ENCODE measurements at regions not wholly inside any gene's neighbourhood (a gene's known extent, or its start where the extent isn't known, plus 50 kb on each side); places are given as distances from the start of the nearest gene placed in this dataset.

- Histone ChIP-seq H3K27me3 (ENCODE audit: control insufficient read depth, insufficient read depth, low read length) (no peaks in the 10 kb centered on the region), H3K4me1 (ENCODE audit: control insufficient read depth, insufficient read depth, low read length) (no peaks in the 10 kb centered on the region), H3K9ac (ENCODE audit: low read length) (no peak overlapping the region), H3K4me3 (ENCODE audit: low read length) (no peak overlapping the region), H3K36me3 (ENCODE audit: control insufficient read depth, insufficient read depth, low read length) (no peaks in the 10 kb centered on the region), H3K9me3 (ENCODE audit: control insufficient read depth, low read length) (no peaks in the 10 kb centered on the region)
These were observed 568.4 kb downstream of the REEP3 start for GRCh38 chr10:64089648-64090047.

- H3K9me3 ChIP-seq (ENCODE audit: control insufficient read depth, low read length), result no peaks in the 10 kb centered on the region
- H3K4me3 ChIP-seq (ENCODE audit: low read length), result no peak overlapping the region
- H3K27me3 ChIP-seq (ENCODE audit: control insufficient read depth, insufficient read depth, low read length), result no peaks in the 10 kb centered on the region
- no peak overlapping the region for H3K9ac ChIP-seq (ENCODE audit: low read length)
- H3K36me3 ChIP-seq (ENCODE audit: control insufficient read depth, insufficient read depth, low read length), result no peaks in the 10 kb centered on the region
- H3K4me1 ChIP-seq (ENCODE audit: control insufficient read depth, insufficient read depth, low read length), result no peaks in the 10 kb centered on the region
These were observed 569.7 kb downstream of the REEP3 start for GRCh38 chr10:64090865-64091264.

DNA sequence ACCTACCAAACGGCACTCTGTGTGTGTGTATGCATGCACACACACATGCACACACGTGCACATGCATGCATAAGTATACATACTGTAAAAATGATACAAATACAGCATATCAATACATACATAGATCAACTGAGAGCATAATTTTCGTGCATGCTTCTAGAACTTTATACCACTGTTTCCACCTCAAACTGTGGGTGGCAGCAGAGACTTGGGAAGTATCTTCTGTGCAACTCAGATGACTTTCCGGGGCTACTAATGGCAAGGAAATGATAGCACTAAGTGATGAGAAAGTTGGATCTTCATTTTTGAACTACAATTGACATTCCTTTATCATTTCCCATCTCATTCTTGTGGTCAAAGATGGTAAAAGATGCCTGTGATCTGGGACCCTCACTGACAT lies 570.7 kb downstream of the REEP3 start:
- Histone ChIP-seq H3K27me3 (ENCODE audit: control insufficient read depth, insufficient read depth, low read length) (no peaks in the 10 kb centered on the region), H3K36me3 (ENCODE audit: control insufficient read depth, insufficient read depth, low read length) (no peaks in the 10 kb centered on the region), H3K9me3 (ENCODE audit: control insufficient read depth, low read length) (no peaks in the 10 kb centered on the region), H3K9ac (ENCODE audit: low read length) (no peak overlapping the region), H3K4me1 (ENCODE audit: control insufficient read depth, insufficient read depth, low read length) (no peaks in the 10 kb centered on the region), H3K4me3 (ENCODE audit: low read length) (no peak overlapping the region)

DNA sequence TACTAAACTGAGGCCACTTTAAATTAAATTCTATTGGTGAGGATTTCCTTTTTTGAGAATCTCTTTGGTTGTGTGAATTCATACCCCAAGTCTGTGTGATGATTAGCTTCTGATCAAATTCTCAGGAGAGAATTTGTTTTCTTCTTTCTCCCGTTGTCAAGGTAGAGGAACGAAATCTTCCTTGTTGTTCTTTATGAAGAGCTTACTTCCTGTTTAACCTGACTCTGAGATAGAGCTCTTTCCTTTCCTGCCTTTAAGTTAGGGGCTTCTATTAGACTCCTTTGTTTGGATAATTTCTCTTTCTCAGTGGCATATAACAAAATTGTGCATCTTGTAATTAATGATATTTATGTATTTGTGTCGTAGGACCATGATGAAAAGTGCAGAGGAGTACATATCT lies 572.1 kb downstream of the REEP3 start:
- Histone ChIP-seq H3K4me1 (ENCODE audit: control insufficient read depth, insufficient read depth, low read length) (no peaks in the 10 kb centered on the region), H3K9ac (ENCODE audit: low read length) (no peak overlapping the region), H3K4me3 (ENCODE audit: low read length) (no peak overlapping the region), H3K9me3 (ENCODE audit: control insufficient read depth, low read length) (no peaks in the 10 kb centered on the region), H3K27me3 (ENCODE audit: control insufficient read depth, insufficient read depth, low read length) (no peaks in the 10 kb centered on the region), H3K36me3 (ENCODE audit: control insufficient read depth, insufficient read depth, low read length) (no peaks in the 10 kb centered on the region)

DNA sequence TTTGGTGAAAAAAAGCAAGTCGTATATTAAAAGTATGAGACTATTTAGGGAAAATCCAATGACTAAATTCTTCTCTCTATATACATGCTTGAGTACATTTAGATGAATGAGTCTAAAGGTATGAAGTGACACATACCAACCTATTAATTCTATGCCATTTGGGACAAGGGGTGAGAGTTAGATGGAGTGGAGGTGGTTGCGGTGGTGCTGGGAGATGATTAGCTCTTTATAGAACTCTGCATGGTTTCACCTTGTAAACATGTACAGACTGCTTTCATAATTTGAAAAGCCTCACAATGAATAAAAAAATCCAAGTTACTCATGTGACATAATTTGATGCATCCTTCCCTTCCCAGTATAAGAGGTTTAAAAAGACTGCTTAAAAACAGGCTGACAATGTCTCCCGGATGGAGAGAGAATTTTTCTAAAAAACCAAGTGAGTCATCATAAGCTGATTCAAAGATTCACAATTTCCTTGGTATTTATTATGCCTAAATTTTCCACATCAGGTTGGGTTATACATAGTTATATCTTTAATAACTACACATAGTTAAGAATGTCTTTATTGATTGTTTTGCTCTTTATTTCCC lies 572.8 kb downstream of the REEP3 start:
- no peaks in the 10 kb centered on the region for H3K4me1 ChIP-seq (ENCODE audit: control insufficient read depth, insufficient read depth, low read length)
- H3K9ac ChIP-seq (ENCODE audit: low read length), result no peak overlapping the region
- no peak overlapping the region for H3K4me3 ChIP-seq (ENCODE audit: low read length)
- H3K36me3 ChIP-seq (ENCODE audit: control insufficient read depth, insufficient read depth, low read length), result no peaks in the 10 kb centered on the region
- no peaks in the 10 kb centered on the region for H3K27me3 ChIP-seq (ENCODE audit: control insufficient read depth, insufficient read depth, low read length)
- no peaks in the 10 kb centered on the region for H3K9me3 ChIP-seq (ENCODE audit: control insufficient read depth, low read length)

DNA sequence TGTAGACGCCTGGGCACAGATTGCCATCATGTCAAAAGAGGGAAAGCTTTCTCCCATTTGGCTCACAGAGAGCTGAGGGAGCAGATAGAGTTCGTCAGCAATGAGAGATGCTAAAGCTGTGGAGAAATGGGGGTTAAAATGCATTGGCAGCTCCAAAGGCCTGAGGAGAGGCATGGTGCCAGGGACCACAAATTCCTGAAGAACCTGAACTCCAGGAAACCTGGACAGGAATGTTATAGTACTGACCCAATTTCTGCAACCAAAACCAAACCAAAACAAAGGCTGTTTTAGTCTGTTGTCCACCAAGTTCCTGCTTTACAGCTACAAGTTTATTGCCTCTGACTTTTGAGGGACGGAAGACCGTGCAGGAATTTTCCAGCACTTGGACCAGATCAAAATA lies 575.7 kb downstream of the REEP3 start:
- Histone ChIP-seq H3K9me3 (ENCODE audit: control insufficient read depth, low read length) (no peaks in the 10 kb centered on the region), H3K4me3 (ENCODE audit: low read length) (no peak overlapping the region), H3K36me3 (ENCODE audit: control insufficient read depth, insufficient read depth, low read length) (no peaks in the 10 kb centered on the region), H3K27me3 (ENCODE audit: control insufficient read depth, insufficient read depth, low read length) (no peaks in the 10 kb centered on the region), H3K9ac (ENCODE audit: low read length) (no peak overlapping the region), H3K4me1 (ENCODE audit: control insufficient read depth, insufficient read depth, low read length) (no peaks in the 10 kb centered on the region)

GRCh38 chr10:64097391-64098122 lies 576.4 kb downstream of the REEP3 start:
- Histone ChIP-seq H3K9ac (ENCODE audit: low read length) (no peak overlapping the region), H3K4me3 (ENCODE audit: low read length) (no peak overlapping the region), H3K9me3 (ENCODE audit: control insufficient read depth, low read length) (no peaks in the 10 kb centered on the region), H3K4me1 (ENCODE audit: control insufficient read depth, insufficient read depth, low read length) (no peaks in the 10 kb centered on the region), H3K27me3 (ENCODE audit: control insufficient read depth, insufficient read depth, low read length) (no peaks in the 10 kb centered on the region), H3K36me3 (ENCODE audit: control insufficient read depth, insufficient read depth, low read length) (no peaks in the 10 kb centered on the region)

DNA sequence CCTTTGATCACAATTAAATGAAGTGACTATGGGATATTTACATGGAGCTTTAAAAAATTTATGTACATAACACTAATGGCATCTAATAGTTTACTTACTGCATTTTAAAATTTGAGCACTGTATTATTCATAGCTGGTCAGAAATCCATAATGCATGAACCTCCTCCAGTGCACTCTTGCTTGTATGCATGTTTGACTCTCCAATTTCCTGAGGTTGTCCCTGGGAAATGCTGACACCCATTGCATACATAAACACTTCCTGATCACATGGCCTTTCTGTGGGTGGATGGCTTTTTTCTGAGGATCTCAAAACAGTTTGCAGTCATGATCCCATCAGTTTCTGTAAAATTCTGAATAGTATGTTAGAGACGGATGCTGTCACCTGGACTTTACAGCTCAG lies 577.8 kb downstream of the REEP3 start:
- no peaks in the 10 kb centered on the region for H3K4me1 ChIP-seq (ENCODE audit: control insufficient read depth, insufficient read depth, low read length)
- no peaks in the 10 kb centered on the region for H3K27me3 ChIP-seq (ENCODE audit: control insufficient read depth, insufficient read depth, low read length)
- no peak overlapping the region for H3K9ac ChIP-seq (ENCODE audit: low read length)
- no peak overlapping the region for H3K4me3 ChIP-seq (ENCODE audit: low read length)
- H3K9me3 ChIP-seq (ENCODE audit: control insufficient read depth, low read length), result no peaks in the 10 kb centered on the region
- no peaks in the 10 kb centered on the region for H3K36me3 ChIP-seq (ENCODE audit: control insufficient read depth, insufficient read depth, low read length)

- no peak overlapping the region for H3K9ac ChIP-seq (ENCODE audit: low read length)
- H3K4me3 ChIP-seq (ENCODE audit: low read length), result no peak overlapping the region
- no peaks in the 10 kb centered on the region for H3K27me3 ChIP-seq (ENCODE audit: control insufficient read depth, insufficient read depth, low read length)
- no peaks in the 10 kb centered on the region for H3K4me1 ChIP-seq (ENCODE audit: control insufficient read depth, insufficient read depth, low read length)
- no peaks in the 10 kb centered on the region for H3K36me3 ChIP-seq (ENCODE audit: control insufficient read depth, insufficient read depth, low read length)
- no peaks in the 10 kb centered on the region for H3K9me3 ChIP-seq (ENCODE audit: control insufficient read depth, low read length)
These were observed 580.5 kb downstream of the REEP3 start for GRCh38 chr10:64101606-64102263.

DNA sequence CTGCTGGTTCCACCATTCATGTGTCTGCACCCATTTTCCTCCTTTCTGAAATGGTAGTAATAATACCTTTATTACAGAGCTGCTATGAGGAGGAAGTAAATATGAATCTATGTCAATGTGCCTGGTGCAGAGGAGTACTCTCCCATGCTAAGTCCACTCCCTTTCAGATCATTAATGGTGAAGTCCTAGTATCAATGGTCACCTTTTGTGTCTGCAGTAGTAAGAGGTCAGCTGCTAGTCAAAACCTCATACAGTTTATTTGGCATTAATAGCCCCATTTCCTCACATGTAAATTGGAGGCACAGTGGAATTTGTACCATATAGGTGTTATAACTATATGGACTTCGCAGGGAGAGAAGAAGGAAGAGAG lies 581.0 kb downstream of the REEP3 start:
- Histone ChIP-seq H3K36me3 (ENCODE audit: control insufficient read depth, insufficient read depth, low read length) (no peaks in the 10 kb centered on the region), H3K9ac (ENCODE audit: low read length) (no peak overlapping the region), H3K4me1 (ENCODE audit: control insufficient read depth, insufficient read depth, low read length) (no peaks in the 10 kb centered on the region), H3K9me3 (ENCODE audit: control insufficient read depth, low read length) (no peaks in the 10 kb centered on the region), H3K27me3 (ENCODE audit: control insufficient read depth, insufficient read depth, low read length) (no peaks in the 10 kb centered on the region), H3K4me3 (ENCODE audit: low read length) (no peak overlapping the region)

DNA sequence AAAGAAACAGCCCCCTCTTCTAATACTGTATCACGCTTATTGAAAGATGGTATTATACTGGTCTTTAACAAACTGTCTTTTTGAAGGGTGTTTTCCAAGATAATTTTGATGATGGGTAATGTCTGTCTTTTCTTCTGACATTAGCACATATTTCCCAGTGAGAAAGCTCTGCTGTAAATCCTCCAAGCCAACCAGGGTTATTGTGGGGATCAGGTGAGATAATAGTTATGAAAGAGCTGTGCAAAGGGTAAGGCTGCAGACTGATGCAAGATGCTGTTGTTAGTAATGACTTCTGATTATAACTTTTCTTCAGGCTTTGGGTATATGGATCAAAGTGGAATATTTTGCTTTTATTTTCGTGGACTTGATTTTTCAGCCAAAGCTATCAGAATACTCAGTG lies 581.7 kb downstream of the REEP3 start:
- H3K9me3 ChIP-seq (ENCODE audit: control insufficient read depth, low read length), result no peaks in the 10 kb centered on the region
- no peak overlapping the region for H3K4me3 ChIP-seq (ENCODE audit: low read length)
- H3K9ac ChIP-seq (ENCODE audit: low read length), result no peak overlapping the region
- H3K4me1 ChIP-seq (ENCODE audit: control insufficient read depth, insufficient read depth, low read length), result no peaks in the 10 kb centered on the region
- H3K27me3 ChIP-seq (ENCODE audit: control insufficient read depth, insufficient read depth, low read length), result no peaks in the 10 kb centered on the region
- H3K36me3 ChIP-seq (ENCODE audit: control insufficient read depth, insufficient read depth, low read length), result no peaks in the 10 kb centered on the region

DNA sequence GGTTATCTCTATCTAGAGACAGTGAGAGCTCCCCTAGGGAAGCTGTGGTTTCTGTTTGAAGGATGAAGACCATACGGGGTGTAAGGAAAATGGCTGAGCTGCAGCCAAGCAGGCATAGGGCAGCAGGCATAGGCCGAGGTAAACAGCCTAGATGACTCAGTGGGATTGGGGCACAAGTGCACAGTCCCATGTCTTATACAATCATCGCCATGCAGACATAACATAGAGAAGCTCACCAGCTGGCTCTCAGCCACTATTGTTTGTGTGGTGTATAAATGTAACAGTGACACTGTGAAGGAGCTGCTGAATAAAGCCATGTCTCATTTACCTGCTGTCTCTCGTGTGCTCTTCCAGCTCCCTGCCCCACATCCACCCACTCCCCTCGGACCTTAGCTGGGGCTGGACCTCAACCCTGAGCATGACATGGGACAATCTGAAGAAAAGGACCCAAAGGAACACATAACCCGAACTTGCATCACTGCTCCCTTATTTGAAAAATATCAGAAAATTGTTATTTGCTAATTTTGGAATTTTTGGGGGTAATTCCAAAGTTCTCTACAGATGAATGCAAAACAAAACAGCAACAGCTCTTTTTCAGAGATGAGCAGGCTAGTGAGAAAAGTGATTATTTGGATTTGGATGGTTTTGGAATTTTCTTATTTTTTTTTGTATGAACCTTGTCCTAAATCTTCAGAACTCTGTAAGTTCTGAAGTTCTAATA lies 582.7 kb downstream of the REEP3 start:
- no peaks in the 10 kb centered on the region for H3K9me3 ChIP-seq (ENCODE audit: control insufficient read depth, low read length)
- H3K9ac ChIP-seq (ENCODE audit: low read length), result no peak overlapping the region
- no peaks in the 10 kb centered on the region for H3K4me1 ChIP-seq (ENCODE audit: control insufficient read depth, insufficient read depth, low read length)
- H3K36me3 ChIP-seq (ENCODE audit: control insufficient read depth, insufficient read depth, low read length), result no peaks in the 10 kb centered on the region
- no peaks in the 10 kb centered on the region for H3K27me3 ChIP-seq (ENCODE audit: control insufficient read depth, insufficient read depth, low read length)
- no peak overlapping the region for H3K4me3 ChIP-seq (ENCODE audit: low read length)

All from mucosa of stomach (tissue), 1 donor.